ENCODE measurements at regions not wholly inside any gene's neighbourhood (a gene's known extent, or its start where the extent isn't known, plus 50 kb on each side); places are given as distances from the start of the nearest gene placed in this dataset.

GRCh38 chr7:136214356-136214755 lies 237.2 kb upstream of the MTPN start:
- TF ChIP-seq, protein P1, sequence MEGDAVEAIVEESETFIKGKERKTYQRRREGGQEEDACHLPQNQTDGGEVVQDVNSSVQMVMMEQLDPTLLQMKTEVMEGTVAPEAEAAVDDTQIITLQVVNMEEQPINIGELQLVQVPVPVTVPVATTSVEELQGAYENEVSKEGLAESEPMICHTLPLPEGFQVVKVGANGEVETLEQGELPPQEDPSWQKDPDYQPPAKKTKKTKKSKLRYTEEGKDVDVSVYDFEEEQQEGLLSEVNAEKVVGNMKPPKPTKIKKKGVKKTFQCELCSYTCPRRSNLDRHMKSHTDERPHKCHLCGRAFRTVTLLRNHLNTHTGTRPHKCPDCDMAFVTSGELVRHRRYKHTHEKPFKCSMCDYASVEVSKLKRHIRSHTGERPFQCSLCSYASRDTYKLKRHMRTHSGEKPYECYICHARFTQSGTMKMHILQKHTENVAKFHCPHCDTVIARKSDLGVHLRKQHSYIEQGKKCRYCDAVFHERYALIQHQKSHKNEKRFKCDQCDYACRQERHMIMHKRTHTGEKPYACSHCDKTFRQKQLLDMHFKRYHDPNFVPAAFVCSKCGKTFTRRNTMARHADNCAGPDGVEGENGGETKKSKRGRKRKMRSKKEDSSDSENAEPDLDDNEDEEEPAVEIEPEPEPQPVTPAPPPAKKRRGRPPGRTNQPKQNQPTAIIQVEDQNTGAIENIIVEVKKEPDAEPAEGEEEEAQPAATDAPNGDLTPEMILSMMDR (IDR thresholded peaks at IDR 0.05; ENCODE audit: extremely low read depth, missing control alignments), result no peak
- no peak for DNase-seq (ENCODE audit: low spot score)

- no peak for DNase-seq (ENCODE audit: low spot score)
- TF ChIP-seq, protein P1 (IDR thresholded peaks at IDR 0.05; ENCODE audit: extremely low read depth, missing control alignments), result no peak
Measured at GRCh38 chr7:136213012-136213411, 235.9 kb upstream of the MTPN start.

- no peak for DNase-seq (ENCODE audit: low spot score)
- TF ChIP-seq, protein P1 (IDR thresholded peaks at IDR 0.05; ENCODE audit: extremely low read depth, missing control alignments), result no peak
Measured at GRCh38 chr7:136210664-136211063, 233.5 kb upstream of the MTPN start.

DNA sequence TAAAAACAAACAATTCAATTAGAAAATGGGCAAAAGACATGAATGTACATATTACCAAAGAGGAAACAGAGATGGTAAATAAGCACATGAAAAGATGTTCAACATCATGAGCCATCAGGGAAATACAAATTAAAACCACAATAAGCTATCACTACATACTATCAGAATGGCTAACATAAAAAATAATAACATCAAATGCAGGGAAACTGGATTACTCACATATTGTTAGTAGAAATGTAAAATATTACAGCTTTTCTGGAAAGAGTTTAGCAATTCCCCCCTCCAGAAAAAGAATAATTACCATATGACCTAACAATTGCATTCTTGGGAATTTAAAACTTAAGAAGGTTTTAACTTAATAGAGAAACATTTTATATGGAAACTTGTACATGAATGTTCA lies 232.9 kb upstream of the MTPN start:
- TF ChIP-seq, protein P1 (IDR thresholded peaks at IDR 0.05; ENCODE audit: extremely low read depth, missing control alignments), result no peak
- no peak for DNase-seq (ENCODE audit: low spot score)

DNA sequence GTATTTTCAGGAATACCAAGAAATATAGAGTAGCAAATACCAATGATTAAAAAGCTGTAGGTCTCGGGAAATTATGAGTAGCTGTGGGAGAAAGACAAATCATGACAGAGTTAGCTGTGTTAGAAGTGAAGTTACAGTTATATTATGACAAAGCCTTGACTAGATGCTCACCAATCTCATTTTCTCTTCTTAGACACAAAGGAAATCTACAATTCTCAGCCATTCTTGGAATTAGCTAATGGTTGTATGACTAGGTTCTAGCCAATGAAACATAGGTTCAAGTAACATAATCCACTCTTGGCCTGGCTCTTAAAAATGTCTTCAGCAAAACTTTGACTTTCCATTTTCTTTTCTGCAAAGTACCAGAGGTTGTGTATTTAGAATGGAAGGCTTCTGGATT lies 228.8 kb upstream of the MTPN start:
- TF ChIP-seq, protein P1 (IDR thresholded peaks at IDR 0.05; ENCODE audit: extremely low read depth, missing control alignments), result no peak
- no peak for DNase-seq (ENCODE audit: low spot score)

DNA sequence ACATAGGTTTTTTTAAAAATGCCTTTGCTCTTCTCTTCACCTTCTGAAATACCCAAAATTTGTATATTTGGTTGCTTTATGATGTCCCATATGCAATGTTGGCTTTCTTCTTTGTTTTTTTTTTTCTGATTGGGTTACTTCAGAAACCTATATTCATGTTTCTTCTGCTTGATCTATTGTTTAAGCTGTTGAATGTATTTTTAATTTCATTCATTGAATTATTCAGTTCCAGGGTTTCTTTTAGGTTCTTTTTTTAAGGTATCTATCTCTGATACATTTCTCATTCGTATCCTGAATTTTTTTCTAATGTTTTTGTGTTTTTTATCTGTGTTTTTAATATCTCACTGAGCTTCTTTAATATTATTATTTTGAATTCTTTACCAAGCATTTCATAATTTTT lies 221.0 kb upstream of the MTPN start:
- TF ChIP-seq, protein P1 (IDR thresholded peaks at IDR 0.05; ENCODE audit: extremely low read depth, missing control alignments), result no peak
- no peak for DNase-seq (ENCODE audit: low spot score)

GRCh38 chr7:136194878-136195277 lies 217.7 kb upstream of the MTPN start:
- no peak for DNase-seq (ENCODE audit: low spot score)
- TF ChIP-seq, protein P1 (IDR thresholded peaks at IDR 0.05; ENCODE audit: extremely low read depth, missing control alignments), result no peak
